Pancreas (tissue), 10 donors: ENCODE measurements at regions not wholly inside any gene's neighbourhood (a gene's known extent, or its start where the extent isn't known, plus 50 kb on each side); places are given as distances from the start of the nearest gene placed in this dataset.

ENCODE experiments used
- ATAC-seq, 4 donors: fragments of 200-7000 bp; cut with Tn5 transposase; one replicate each; pipeline versions ENCODE4 v1.8.0 to v1.9.1; 2020; ENCODE audit warnings: mild to moderate bottlenecking in 4 of 4, moderate library complexity in 4 of 4
- DNase-seq, 6 donors: peaks; one replicate each; pipeline ENCODE4 v3.0.0-alpha.2; 2020
- FAIRE-seq: peaks from 2 replicates; lab custom pipeline; 2012; peaks lifted over from hg19 to GRCh38; lab: Jason Lieb, UNC
- H3K27ac ChIP-seq, 4 donors: fragments of 200-600 bp; sonication (generic); 1 replicate in 3 of 4; 2 replicates in 1 of 4; pipeline versions ENCODE4 v1.5.0 to v1.8.0; 2020
- H3K27me3 ChIP-seq, 4 donors: fragments of 200-600 bp; one replicate each; pipeline ENCODE4 v1.8.0; 2021
- H3K36me3 ChIP-seq, 3 donors: fragments of 200-600 bp; sonication (generic) in 1 of 3; one replicate each; pipeline versions ENCODE4 v1.5.0 to v1.8.0; 2020 to 2021
- H3K4me1 ChIP-seq, 3 donors: fragments of 200-600 bp; one replicate each; pipeline ENCODE4 v1.8.0; 2021
- H3K4me3 ChIP-seq, 4 donors: fragments of 200-600 bp; sonication (generic) in 2 of 4; one replicate each; pipeline versions ENCODE4 v1.5.0 to v1.8.0; 2020 to 2021
- H3K9me3 ChIP-seq, 4 donors: fragments of 200-600 bp; one replicate each; pipeline ENCODE4 v1.8.0; 2021
- WGBS, 2 donors: extraction: QIAGEN DNeasy Blood & Tissue Kit; methylation state at CpG; one replicate each; pipeline ENCODE4 v1.1.7; 2013; 5-methylcytosine and 5-hydroxymethylcytosine counted together
- intact Hi-C, 3 donors: fragments of 100-400 bp; cut with DNase I; formaldehyde crosslinking; loops; one replicate each; pipeline versions ENCODE4 v1.11.1 to v1.14.2; 2022
- TF ChIP-seq, protein P1 (sequence below), 4 donors: fragments of 200-600 bp; sonication (generic) in 3 of 4; IDR thresholded peaks; one replicate each; pipeline versions ENCODE4 v1.5.0 to v1.8.0; 2021; ENCODE audit warnings: antibody characterized with exemption in 4 of 4
- donor health status: healthy with polysubstance abuse.
- donor health status: DM: no; HTN: no; CAD: no; lungs with moderate emphysema.
- donor health status: DM: no; HTN: no; CAD: no.
- donor health status: control.
- donor health status: control.
- donor health status: Bipolar disorder and iron deficiency.
- donor health status: DM: yes; HTN: yes; CAD: no.
- donor health status: DM: no; HTN: no; CAD: no.
- donor health status: DM: no; HTN: no; CAD: no.
- donor health status: DM: yes; HTN: yes; CAD: no.

GRCh38 chr16:49057391-49057790 is 224.2 kb downstream of the CBLN1 start:
- Histone ChIP-seq H3K27ac (no peak overlapping the region), H3K27me3 (peaks cover 0 to 3% (median 0%) of the 10 kb centered on the region in 4 donors), H3K4me3 (no peak overlapping the region), H3K36me3 (no peaks in the 10 kb centered on the region), H3K4me1 (no peaks in the 10 kb centered on the region), H3K9me3 (no peaks in the 10 kb centered on the region)
- intact Hi-C loops, result no loop called here
- FAIRE-seq (no peak), DNase-seq (no peak), ATAC-seq (no peak)
- 51 to 52% methylated on average over 2 of the region's 2 CpGs for WGBS, 2 donors
- TF ChIP-seq, protein P1, sequence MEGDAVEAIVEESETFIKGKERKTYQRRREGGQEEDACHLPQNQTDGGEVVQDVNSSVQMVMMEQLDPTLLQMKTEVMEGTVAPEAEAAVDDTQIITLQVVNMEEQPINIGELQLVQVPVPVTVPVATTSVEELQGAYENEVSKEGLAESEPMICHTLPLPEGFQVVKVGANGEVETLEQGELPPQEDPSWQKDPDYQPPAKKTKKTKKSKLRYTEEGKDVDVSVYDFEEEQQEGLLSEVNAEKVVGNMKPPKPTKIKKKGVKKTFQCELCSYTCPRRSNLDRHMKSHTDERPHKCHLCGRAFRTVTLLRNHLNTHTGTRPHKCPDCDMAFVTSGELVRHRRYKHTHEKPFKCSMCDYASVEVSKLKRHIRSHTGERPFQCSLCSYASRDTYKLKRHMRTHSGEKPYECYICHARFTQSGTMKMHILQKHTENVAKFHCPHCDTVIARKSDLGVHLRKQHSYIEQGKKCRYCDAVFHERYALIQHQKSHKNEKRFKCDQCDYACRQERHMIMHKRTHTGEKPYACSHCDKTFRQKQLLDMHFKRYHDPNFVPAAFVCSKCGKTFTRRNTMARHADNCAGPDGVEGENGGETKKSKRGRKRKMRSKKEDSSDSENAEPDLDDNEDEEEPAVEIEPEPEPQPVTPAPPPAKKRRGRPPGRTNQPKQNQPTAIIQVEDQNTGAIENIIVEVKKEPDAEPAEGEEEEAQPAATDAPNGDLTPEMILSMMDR (IDR thresholded peaks at IDR 0.05), result no peak

- DNase-seq, result no peak
- intact Hi-C loops, result no loop called here
- ATAC-seq, result no peak
- no peak for FAIRE-seq
- Histone ChIP-seq H3K36me3 (no peaks in the 10 kb centered on the region), H3K4me1 (no peaks in the 10 kb centered on the region), H3K4me3 (no peak overlapping the region), H3K9me3 (no peaks in the 10 kb centered on the region), H3K27me3 (no peaks in the 10 kb centered on the region), H3K27ac (no peak overlapping the region)
- TF ChIP-seq, protein P1 (IDR thresholded peaks at IDR 0.05), result no peak
- 42 to 56% methylated on average over 5 of the region's 5 CpGs for WGBS, 2 donors
Measured at GRCh38 chr16:49056546-49056945, 225.1 kb downstream of the CBLN1 start.

DNA sequence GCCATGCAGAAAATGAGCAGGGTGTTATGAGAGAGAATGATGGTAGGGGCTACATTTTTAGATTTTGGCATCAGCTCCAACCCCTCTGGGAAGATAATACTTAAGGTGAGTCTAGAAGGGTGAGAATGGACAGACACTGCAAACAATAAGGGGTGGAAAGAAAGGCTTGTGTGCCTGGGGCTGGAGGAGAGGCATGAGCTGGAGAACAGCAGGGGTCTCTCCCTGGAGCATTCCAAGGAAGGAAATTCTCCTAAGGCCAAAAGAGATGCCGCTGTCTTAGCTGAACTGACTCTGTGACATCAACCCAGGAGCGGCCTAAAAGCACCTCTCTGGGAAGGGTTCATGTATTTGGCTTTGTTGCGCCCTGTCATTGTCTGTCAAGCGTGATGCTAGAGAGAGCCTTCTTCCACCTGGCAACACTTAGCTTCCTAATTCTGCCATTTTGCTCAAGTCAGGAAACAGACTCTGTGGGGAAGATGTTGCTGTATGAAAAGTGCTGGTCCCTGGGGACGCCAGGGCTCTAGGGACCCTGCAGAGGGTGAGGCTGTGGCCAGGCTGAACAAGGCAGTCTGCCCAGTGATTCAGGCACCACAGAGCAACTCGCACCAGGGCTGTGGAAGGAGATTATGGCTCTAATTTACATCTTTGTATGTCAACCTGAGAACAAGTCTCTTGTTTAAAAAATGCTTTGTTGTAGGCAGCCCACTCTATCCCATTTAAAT is 225.7 kb downstream of the CBLN1 start:
- H3K9me3 ChIP-seq, result no peaks in the 10 kb centered on the region
- no peak overlapping the region for H3K27ac ChIP-seq
- WGBS, 2 donors, result 50 to 61% methylated on average over 6 of the region's 6 CpGs
- DNase-seq, result no peak
- H3K36me3 ChIP-seq, result no peaks in the 10 kb centered on the region
- H3K4me3 ChIP-seq, result no peak overlapping the region
- TF ChIP-seq, protein P1 (IDR thresholded peaks at IDR 0.05), result no peak
- ATAC-seq, result no peak
- H3K4me1 ChIP-seq, result no peaks in the 10 kb centered on the region
- intact Hi-C loops, result no loop called here
- H3K27me3 ChIP-seq, result no peaks in the 10 kb centered on the region
- no peak for FAIRE-seq

DNA sequence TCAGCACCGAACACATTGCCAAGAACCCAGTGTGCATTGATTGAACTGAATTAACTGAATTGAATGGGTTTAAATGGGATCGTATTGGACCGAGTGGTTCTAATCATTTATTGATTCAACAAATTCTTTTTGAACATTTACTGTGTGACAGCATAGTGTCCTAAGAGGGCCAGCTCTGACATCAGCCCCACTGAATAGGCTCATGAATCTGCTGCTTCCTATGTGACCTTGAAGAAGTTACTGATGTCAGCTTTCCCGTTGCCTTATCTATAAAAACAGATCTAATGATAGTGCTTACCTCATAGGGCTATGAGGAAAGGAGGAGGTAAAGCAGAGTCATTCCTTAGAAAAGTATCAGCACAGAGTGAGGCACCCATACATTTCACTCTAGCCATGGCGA is 226.3 kb downstream of the CBLN1 start:
- DNase-seq, result no peak
- H3K27me3 ChIP-seq, result no peaks in the 10 kb centered on the region
- no peaks in the 10 kb centered on the region for H3K4me1 ChIP-seq
- H3K27ac ChIP-seq, result no peak overlapping the region
- no peak for ATAC-seq
- H3K36me3 ChIP-seq, result no peaks in the 10 kb centered on the region
- intact Hi-C loops, result no loop called here
- no peak overlapping the region for H3K4me3 ChIP-seq
- WGBS, 2 donors, result 43 to 48% methylated on average over 5 of the region's 5 CpGs
- FAIRE-seq, result no peak
- H3K9me3 ChIP-seq, result no peaks in the 10 kb centered on the region
- TF ChIP-seq, protein P1 (IDR thresholded peaks at IDR 0.05), result no peak

DNA sequence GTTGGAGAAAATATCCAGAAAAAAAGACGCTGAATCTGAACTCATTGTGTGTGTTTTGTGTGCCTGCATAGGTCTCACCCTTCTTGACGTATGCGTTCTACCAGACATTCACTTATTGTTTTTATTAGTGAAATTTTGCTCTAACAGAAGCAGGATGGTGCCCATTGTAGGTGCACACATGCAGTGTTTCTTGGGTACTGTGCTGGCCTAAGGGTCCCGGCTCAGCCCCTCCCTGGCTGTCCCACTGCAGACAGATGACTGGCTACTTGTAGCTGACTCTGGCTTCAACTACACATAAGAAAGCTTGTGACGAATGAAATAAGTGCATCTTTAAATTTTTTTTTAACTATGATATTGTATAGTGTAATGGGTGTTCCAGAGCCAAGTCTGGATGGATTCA is 227.0 kb downstream of the CBLN1 start:
- Histone ChIP-seq H3K4me1 (no peaks in the 10 kb centered on the region), H3K36me3 (no peaks in the 10 kb centered on the region), H3K27me3 (no peaks in the 10 kb centered on the region), H3K9me3 (no peaks in the 10 kb centered on the region), H3K27ac (no peak overlapping the region), H3K4me3 (no peak overlapping the region)
- no peak for ATAC-seq
- DNase-seq, result no peak
- intact Hi-C loops, result no loop called here
- FAIRE-seq, result no peak
- 64 to 74% methylated on average over 5 of the region's 5 CpGs for WGBS, 2 donors
- TF ChIP-seq, protein P1 (IDR thresholded peaks at IDR 0.05), result no peak
